ENCODE measurements at regions not wholly inside any gene's neighbourhood (a gene's known extent, or its start where the extent isn't known, plus 50 kb on each side); places are given as distances from the start of the nearest gene placed in this dataset.

GRCh38 chr6:156309017-156309416 lies 468.2 kb upstream of the ARID1B start:
- no peak for DNase-seq (ENCODE audit: low spot score)

GRCh38 chr6:156308604-156309003 lies 468.6 kb upstream of the ARID1B start:
- DNase-seq (ENCODE audit: low spot score): no peak

- DNase-seq (ENCODE audit: low spot score): no peak
Measured at GRCh38 chr6:156306531-156306930, 470.6 kb upstream of the ARID1B start.

GRCh38 chr6:156283091-156283490 lies 494.1 kb upstream of the ARID1B start:
- peak; percentile 11 for DNase-seq (ENCODE audit: low spot score)

- no peak for DNase-seq (ENCODE audit: low spot score)
Measured at GRCh38 chr6:156282087-156282486, 495.1 kb upstream of the ARID1B start.

GRCh38 chr6:156281266-156281665 lies 495.9 kb upstream of the ARID1B start:
- DNase-seq (ENCODE audit: low spot score): no peak

GRCh38 chr6:156280065-156280464 lies 497.1 kb upstream of the ARID1B start:
- no peak for DNase-seq (ENCODE audit: low spot score)

- DNase-seq (ENCODE audit: low spot score): no peak
Measured at GRCh38 chr6:156279261-156279969, 497.8 kb upstream of the ARID1B start.

- DNase-seq (ENCODE audit: low spot score): no peak
Measured at GRCh38 chr6:156273065-156273711, 504.0 kb upstream of the ARID1B start.

GRCh38 chr6:156269751-156270369 lies 507.3 kb upstream of the ARID1B start:
- no peak for DNase-seq (ENCODE audit: low spot score)

GRCh38 chr6:156268849-156269248 lies 508.3 kb upstream of the ARID1B start:
- no peak for DNase-seq (ENCODE audit: low spot score)

- no peak for DNase-seq (ENCODE audit: low spot score)
Measured at GRCh38 chr6:156262014-156262413, 515.2 kb upstream of the ARID1B start.

- no peak for DNase-seq (ENCODE audit: low spot score)
Measured at GRCh38 chr6:156260815-156261214, 516.4 kb upstream of the ARID1B start.

GRCh38 chr6:156258981-156259380 lies 518.2 kb upstream of the ARID1B start:
- DNase-seq (ENCODE audit: low spot score): no peak

GRCh38 chr6:156256161-156256560 lies 521.0 kb upstream of the ARID1B start:
- DNase-seq (ENCODE audit: low spot score): no peak

GRCh38 chr6:156254240-156254639 lies 522.9 kb upstream of the ARID1B start:
- no peak for DNase-seq (ENCODE audit: low spot score)

GRCh38 chr6:156250593-156250992 lies 526.6 kb upstream of the ARID1B start:
- DNase-seq (ENCODE audit: low spot score): no peak

GRCh38 chr6:156242206-156242605 lies 535.0 kb upstream of the ARID1B start:
- DNase-seq (ENCODE audit: low spot score): no peak

- no peak for DNase-seq (ENCODE audit: low spot score)
Measured at GRCh38 chr6:156231026-156231765, 546.0 kb upstream of the ARID1B start.

- DNase-seq (ENCODE audit: low spot score): no peak
Measured at GRCh38 chr6:156219973-156220372, 557.2 kb upstream of the ARID1B start.

- DNase-seq (ENCODE audit: low spot score): no peak
Measured at GRCh38 chr6:156205678-156206077, 571.5 kb upstream of the ARID1B start.

- DNase-seq (ENCODE audit: low spot score): no peak
Measured at GRCh38 chr6:156199182-156199581, 578.0 kb upstream of the ARID1B start.
